ENCODE measurements at regions not wholly inside any gene's neighbourhood (a gene's known extent, or its start where the extent isn't known, plus 50 kb on each side); places are given as distances from the start of the nearest gene placed in this dataset.
"Not testable (repeated sequence)": the region's sequence is repeated elsewhere in the genome, so short reads cannot be mapped to it uniquely, and the experiment has no call there.

DNA sequence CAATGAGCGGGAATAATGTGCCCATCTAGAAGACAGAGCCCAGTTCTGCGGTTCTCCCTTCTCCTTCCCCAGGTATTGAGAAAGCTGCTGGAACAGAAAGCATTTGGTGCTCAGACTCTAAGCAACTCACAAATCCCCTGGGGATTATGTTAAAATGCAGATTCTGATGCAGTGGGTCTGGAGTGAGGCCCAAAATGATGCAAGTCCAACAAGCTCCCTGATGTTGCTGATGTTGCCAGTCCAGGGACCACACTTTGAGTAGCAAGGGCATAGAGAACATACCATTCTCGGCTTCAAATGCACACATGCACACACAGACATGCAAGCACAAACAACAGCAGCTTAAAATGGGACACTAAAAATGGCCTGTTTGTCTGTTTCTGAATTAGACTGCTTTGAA, 274.8 kb upstream of the NCKAP5 start:
- no peak for DNase-seq

DNA sequence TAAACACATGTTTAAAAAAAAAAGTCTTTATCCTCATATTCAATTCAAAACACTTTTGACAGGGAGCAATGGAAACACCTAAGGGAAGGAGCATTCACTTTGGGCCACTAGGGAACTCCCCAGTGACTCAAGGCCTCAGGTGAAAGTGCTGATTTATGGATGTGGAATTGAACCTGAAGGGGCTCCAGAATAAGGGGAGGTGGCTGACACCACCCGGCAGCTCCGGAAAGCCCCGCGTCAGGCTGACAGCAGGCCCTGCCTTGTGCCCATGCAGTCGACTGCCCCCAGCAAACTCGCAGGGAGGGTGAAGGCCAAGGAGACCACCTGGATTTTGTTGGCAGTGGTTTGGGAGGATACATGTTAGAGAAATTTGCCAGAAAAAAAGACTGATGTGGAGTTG, 275.3 kb upstream of the NCKAP5 start:
- no peak for DNase-seq

DNA sequence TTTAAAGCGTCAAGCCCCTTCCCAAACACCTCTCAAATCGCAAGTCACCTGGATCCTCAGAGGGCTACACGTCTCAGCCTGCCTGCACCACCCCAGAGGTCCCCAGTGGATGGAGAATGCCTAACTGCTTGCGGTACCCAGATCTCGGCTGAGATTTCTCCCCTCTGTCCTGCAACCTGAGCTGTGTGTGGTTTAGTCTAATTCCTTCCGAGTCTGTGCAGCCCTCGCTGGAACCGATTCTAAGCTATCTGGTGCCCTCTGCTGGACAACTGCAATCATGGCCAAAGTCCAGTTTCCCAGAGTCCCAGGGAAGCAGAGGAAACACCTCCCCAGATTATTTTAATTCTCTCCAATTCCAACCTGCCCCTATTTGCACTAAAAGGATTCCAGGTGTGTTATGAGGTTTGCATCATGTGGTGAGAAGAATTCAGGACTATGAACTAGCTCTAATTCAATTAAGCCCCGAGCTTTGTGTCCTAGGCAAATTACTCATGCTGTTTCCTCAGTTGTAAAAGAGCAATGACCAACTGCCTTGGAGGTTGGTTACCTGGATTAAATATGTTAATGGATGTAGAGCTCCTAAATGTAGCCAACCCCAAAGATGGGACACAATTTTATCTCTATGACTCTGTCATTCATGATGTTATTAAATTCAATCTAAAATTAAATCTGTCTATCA, 276.1 kb upstream of the NCKAP5 start:
- peak; percentile 75 for DNase-seq

DNA sequence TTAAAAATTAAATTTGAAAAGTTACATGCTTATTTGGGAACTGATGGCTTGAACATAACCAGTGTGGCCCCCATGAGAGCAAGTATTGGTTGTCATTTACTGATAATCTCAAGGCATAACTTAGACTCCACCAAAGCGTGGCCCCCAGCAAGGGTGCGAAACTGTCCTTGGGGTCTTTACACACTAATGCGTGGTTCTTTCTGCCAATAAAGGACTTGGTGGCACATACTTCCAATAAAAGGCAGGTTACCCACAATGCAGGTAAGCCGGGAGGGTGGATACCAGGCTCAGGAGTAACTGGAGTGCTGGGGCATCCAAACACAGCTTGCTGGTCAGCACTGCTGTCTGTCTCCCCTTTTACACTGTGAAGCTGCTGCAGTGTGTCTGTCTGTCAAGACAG, 278.2 kb upstream of the NCKAP5 start:
- DNase-seq, result no peak

DNA sequence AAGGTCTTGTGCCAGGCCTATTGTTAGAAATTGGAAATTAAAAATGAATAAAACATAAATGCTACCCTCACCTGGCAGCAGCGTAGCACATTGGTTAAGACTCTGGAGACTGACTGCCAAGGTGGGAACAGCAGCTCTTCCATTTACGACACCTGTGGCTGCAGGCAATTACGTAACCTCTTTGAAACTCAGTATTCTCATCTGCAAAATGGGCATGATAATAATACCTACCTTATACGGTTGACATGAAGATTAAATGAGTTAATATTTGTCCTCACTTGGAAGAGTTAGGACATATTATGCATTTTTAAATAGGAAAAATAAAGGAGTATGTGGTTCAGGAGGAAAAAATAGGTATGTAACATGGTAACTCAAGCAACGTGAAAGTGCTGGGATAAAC, 279.3 kb upstream of the NCKAP5 start:
- DNase-seq, result no peak

DNA sequence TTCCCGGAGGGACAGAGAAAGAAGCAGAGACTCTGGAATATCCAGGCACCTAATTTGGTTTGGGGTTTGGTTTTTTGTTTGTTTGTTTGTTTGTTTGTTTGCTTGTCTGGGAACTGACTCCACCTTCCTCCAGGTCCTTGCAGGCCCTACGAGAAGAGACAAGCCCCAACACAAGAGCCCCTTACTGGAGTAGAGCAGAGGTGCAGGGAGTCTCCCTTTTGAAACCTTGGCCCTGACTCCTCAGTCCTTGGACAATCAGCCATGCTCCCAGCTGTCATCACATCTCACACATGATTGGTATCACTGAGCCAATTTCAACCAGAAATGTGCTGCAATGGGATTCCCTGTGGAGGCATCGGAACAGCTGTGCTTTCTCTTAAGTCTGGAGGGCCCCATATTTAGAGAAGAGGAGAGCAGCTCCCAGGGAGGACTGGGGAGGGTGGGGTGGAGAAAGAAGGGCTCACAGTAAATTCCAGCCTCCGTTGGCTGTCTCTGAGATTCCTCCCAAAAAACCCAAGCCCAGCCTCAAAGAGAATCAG, 279.9 kb upstream of the NCKAP5 start:
- no peak for DNase-seq

DNA sequence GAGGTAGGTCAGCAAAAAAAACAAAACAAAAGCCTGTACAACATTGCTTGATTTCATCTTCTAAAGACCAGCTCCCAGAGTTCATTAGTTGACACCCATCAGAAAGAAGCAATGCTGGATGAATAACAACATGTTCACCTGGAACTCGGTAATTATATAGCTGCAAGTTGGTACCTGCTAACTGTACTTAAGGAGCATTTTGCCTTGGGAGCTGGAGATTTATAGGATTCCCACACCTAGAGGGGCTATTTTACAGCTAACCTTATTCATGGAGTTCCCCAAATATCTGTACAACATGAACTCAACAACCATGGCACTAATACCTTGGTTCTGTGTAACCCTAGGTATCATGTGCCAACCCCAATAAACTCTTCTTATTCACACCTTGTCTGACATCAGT, 281.1 kb upstream of the NCKAP5 start:
- no peak for DNase-seq

DNA sequence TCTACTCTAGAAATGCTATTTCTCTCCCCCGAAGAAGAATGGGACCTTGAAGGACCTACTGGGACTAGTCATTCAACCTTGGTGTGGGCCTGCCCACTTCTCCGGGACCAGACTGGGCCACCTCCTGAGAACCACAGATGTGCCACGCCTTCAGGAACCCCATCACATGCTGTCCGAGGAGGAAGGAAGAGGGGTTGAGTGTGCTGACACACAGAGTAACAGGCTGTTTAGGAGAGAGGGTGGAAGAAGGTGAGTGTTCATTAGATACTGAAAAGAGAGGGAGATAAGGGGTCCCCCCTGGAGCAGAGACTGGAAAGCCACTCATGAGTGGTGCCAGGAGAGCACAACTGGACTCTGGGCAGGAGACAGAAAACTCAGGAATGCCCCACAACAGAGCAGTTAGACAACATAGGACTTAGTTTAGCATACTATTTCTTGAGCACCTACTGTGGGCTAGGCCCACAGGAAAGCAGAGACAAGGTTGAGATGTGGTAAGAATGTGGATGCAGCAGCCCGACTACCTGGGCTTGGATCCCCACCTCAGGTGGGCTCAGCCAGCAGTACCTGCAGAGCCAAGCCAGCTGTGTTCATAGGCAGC, 286.4 kb upstream of the NCKAP5 start:
- DNase-seq, result no peak

DNA sequence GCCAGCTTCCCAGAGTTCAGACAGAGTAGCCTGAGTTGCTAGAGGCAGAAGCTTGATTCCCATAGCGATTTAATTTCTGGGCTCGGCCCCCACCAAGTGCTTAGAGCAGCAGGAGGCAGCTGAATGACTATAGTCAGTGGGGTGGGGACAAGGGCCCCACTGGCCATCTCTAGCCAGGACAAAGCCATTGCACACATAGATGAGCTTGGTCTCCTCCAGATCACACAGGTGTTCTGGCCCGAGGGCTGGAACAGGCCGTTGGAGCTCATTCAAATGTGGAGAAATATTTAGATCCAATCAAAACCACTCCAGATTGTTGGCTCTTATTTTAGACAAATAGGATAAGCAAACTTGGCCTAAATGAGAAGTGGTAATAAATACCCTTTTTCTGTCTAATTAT, 287.3 kb upstream of the NCKAP5 start:
- DNase-seq, result no peak

DNA sequence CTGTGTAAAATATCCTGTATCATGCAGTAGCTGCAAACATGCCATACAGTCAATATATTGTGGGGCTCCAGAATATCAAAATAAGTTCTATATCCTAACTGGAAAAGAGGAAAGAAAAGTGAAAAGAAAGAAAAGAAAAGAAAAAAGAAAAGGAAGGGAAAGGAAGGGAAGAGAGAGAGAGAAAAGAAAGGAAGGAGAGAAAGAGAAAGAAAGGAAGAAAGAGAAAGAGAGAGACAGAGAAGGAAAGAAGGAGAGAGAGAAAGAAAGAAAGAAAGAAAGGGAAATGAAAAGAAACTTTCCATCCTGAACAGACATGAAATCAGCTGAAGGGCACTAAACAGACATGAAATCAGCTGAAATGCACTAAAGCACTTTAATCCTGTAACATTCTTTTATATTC, 288.4 kb upstream of the NCKAP5 start:
- no peak for DNase-seq

DNA sequence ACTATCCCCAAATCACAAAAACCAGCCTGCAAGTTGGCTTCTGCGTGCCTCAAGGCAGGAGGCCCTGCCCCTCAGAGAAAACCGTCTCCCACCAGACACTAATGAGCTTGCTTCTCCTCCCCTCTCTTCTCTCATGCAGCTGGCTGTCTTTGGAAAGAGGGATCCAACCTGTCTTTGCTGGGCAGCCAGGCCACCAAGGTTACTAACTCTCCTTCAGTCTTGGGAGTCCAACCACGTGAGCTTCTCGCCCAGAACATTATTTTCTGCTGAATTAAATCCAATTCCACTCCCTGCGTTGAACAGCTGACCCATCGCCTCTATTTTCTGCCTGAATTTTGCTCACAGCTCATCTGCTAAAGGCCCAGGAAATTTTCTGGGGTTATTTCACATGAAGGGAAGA, 291.3 kb upstream of the NCKAP5 start:
- DNase-seq, result no peak

DNA sequence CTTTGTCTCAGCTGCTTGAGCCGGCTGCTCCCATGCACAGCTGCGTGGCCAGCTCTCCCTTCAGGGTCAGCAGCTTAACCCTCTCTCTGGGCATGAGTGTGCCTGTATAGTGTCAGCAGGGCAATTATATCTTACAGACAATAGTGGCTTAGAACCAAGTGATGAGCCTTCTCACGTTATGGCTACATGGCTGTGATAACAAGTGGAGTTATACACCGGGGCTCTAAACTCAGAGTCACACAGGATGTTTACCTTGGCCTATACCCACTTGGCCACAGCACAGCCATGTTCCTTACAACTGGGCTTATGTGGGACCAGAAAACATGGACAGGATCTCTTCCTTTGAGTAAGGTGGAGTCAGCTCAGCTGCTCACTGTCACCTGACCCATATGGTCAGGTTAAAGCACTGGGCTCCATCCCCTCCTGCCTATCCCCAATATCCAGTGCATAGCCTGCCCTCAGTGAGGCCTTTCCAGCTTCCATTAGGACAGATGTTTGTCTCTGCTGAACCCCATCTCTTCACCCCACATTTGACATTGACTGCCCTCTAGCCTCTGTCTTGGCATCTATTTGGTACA, 294.2 kb upstream of the NCKAP5 start:
- no peak for DNase-seq

DNA sequence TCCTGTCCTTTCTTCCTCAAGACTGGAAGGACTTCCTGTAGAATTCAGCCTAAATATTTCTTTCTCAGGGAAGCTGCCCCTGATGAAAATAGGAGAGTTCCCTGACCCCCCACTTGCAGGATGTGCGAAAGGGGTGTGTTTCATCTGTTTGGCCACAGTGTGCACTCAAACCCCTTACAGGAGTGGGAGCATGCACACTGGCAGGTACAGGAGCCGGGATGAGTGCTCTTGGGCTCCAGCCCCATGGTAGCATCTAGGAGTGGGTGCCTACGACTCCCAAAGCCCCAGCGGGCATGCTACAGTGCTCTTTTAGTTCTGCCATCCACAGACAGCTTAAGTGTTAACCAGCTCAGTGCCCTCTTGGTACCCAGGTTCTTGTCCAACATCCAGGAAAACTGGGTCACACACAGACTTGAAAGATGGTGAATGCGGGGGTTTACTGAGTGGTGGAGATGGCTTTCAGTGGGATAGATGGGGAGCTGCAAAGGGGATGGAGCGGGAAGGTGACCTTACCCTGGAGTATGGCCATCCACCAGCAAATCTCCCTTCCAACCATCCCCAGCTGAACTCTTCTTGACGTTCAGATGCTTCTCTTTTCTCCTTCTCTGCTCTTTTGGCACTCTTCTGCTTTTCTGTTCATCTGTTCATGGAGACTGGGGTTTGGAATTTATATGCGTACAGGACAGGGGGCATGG, 295.0 kb upstream of the NCKAP5 start:
- DNase-seq, result no peak

DNA sequence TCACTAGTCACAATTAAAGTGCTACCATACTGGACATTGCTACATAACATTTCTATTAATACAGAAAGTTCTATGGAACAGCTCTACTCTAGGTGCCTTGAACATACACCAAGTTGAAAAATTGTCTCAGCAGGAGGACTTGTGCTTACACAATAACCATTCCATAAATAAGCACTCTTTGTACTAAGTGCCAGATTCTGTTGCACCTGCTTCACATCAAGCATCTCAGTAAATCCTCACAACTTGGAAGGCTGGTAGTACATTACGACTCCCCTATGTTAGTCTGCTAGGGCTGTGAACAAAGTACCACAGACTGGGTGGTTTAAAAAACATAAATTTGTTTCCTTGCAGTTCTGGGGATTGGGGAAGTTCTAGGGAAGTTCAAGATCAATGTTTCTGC, 296.9 kb upstream of the NCKAP5 start:
- no peak for DNase-seq

DNA sequence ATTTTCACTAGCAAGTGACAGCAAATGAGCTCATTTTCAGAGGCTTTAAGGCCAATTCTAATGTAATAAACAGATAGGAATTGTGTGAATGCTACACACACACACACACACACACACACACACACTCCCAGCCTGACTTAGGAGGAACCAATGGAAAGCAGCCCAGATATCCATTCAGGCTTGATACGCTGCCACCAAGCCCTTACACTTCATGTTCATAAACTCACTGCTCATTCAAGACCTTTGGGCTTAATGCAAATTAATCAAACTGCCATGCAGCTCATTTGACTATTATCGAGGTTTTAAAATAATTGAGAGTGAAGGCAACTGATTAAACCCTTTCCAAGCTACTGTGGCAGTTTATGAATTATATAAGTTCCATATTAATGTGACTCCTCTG, 298.9 kb upstream of the NCKAP5 start:
- DNase-seq, result no peak

DNA sequence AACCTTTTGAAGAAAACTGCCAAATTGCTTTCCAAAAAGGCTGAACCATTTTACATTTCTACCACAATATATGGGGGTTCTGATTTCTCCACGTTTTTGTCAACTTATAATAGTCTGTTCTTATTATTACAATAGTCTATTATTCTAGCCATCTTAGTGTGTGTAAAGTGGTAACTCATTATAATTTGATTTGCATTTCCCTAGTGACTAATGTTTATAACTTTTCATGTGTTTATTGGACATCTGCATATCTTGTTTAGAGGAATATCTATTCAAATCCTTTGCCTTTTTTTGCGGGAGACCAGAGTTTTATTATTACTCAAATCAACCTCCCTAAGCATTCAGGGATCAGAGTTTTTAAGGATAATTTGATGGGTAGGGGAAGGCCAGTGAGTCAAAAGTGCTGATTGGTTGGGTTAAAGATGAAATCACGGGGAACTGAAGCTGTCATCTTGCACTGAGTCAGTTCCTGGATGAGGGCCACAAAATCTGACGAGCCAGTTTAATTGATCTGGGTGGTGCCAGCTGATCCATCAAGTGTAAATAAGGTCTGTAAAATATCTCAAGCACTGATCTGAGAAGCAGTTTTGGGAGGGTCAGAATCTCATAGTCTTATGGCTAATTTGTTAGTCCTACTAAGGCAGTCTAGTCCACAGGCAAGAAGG, 303.4 kb upstream of the NCKAP5 start:
- no peak for DNase-seq

DNA sequence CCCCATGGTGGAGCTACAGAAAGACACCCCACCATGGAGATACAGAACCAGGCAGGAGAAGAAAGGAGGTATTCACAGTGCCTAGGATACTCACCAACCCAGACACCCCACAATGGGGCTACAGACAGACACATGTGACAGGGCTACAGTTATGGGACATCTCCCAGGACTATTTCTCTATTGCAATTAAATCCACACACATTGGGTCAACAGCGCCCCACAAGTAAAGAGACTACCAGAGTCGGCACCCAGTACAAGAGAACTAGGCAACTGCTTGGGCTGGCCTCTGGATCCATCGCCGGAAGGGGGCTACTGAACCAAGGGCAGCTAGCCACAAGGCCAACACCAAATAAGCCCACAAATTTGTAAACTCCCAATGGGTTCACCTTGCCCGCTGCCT, 310.1 kb upstream of the NCKAP5 start:
- no peak for DNase-seq

DNA sequence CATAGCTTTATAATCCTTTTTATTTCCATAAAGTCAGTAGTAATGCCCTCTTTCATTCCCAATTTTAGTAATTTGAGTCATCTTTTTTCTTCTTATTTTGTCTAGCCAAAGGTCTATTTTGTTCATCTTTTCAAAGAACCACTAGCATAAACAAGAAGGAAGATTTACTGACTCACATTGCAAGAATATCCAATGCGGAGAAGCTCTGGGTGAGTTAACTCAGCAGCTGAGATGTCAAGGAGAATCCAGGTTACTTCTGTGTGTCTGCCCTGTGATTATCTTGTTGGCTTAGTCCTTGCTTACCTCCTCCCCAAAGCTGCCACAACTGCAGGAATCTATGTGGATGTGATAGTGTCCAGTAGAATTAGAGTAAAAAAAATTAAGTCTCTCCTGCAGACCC, 311.4 kb upstream of the NCKAP5 start:
- no peak for DNase-seq

DNA sequence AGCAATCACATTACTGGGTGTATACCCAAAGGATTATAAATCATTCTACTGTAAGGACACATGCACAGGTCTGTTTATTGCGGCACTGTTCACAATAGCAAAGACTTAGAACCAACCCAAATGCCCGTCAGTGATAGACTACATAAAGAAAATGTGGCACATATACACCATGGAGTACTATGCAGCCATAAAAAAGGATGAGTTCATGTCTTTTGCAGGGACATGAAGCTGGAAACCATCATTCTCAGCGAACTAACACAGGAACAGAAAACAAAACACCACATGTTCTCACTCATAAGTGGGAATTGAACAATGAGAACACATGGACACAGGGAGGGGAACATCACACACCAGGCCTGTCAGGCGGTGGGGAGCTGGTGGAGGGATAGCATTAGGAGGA, 313.9 kb upstream of the NCKAP5 start:
- DNase-seq, result not testable (repeated sequence)

DNA sequence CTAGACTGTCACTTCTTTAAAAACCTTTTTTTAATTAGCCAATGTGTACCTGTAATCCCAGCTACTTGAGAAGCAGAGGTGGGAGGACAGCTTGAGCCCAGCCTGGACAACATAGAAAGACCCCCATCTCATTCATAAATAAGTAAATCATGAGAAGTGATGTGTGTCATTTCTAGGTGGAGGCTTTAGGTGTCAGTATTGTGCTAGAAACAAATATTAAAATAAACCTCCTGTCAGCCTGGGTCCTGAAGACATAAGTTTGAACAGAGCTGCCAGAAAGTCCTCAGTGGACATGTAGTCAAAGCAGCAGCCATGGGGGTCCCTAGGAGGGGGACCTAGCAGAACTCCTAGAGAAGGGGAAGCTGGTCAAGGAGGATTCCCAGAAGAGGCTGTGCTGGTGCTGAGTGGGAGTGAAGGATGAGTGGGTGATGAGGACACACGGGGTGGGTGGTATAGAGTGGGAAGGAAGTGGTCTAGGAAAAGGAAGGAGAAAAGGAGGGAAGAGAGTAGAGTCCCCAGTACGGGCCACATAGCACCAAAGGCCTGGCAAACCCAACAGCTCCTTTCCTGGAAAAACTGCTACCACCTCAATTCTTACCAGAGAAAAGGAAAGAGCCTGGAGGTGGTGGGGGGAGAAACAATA, 316.6 kb upstream of the NCKAP5 start:
- no peak for DNase-seq

DNA sequence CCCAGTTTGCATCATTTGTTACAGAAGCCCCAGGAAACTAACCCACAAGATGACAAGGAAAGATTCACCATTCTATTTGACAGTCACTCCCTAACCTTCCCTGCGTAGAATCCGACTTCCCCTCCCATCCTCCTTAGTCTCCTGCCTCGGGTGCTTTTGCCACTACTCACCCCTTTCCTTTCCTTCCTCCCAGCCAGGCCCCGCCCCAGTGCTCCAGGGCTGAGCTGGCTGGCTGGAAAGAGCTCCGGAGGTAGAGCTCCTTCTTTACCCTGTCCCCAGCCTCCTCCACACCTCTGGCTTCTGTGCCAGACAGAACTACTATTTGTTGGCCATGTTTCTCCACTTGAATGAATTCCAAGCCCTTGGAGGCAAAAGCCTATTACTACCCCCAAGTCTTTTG, 317.6 kb upstream of the NCKAP5 start:
- no peak for DNase-seq

Measured in hindlimb muscle (tissue), 1 donor.